Fibroblast of lung (primary cell): ENCODE measurements at regions not wholly inside any gene's neighbourhood (a gene's known extent, or its start where the extent isn't known, plus 50 kb on each side); places are given as distances from the start of the nearest gene placed in this dataset.

Source experiments
- EZH2 ChIP-seq: IDR thresholded peaks from 2 replicates; pipeline ENCODE4 v1.5.1; 2012; ENCODE audit warnings: low read length, control low read depth, mild to moderate bottlenecking; ENCODE audit errors: missing control alignments
- TF ChIP-seq, protein P1 (sequence below), 2 donors: IDR thresholded peaks in 1 of 2; conservative IDR thresholded peaks in 1 of 2; 1 replicate in 1 of 2; 2 replicates in 1 of 2; pipeline ENCODE4 v1.5.1; 2011 to 2012; ENCODE audit warnings: low read length in 2 of 2, control low read depth in 1 of 2, inconsistent platforms in 1 of 2, low read depth in 1 of 2, mild to moderate bottlenecking in 1 of 2

DNA sequence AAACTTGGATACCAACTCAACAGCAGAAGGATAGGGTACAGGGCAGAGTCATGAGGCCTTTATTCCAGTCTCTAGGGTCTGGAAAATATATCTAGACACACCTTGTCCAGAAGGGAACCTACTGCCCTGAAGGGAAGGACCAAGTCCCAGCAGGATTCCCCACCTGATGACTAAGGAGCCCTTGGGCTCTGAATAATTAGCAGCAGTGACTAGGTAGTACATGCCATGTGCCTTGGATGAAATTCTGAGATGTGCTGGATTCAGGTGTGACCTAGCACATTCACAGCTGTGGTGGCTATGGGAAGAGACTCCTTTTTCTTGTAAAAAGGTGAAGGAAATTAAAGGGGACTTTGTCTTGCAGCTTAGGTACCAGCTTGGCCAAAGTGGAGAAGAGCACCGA lies 364.3 kb upstream of the PTCHD4 start:
- TF ChIP-seq, protein P1, sequence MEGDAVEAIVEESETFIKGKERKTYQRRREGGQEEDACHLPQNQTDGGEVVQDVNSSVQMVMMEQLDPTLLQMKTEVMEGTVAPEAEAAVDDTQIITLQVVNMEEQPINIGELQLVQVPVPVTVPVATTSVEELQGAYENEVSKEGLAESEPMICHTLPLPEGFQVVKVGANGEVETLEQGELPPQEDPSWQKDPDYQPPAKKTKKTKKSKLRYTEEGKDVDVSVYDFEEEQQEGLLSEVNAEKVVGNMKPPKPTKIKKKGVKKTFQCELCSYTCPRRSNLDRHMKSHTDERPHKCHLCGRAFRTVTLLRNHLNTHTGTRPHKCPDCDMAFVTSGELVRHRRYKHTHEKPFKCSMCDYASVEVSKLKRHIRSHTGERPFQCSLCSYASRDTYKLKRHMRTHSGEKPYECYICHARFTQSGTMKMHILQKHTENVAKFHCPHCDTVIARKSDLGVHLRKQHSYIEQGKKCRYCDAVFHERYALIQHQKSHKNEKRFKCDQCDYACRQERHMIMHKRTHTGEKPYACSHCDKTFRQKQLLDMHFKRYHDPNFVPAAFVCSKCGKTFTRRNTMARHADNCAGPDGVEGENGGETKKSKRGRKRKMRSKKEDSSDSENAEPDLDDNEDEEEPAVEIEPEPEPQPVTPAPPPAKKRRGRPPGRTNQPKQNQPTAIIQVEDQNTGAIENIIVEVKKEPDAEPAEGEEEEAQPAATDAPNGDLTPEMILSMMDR (conservative IDR thresholded peaks at IDR 0.05 in 1 of 2, IDR thresholded peaks at IDR 0.05 in 1 of 2; ENCODE audit: low read depth in 1 of 2, low read length in 2 of 2) = no peak
- TF ChIP-seq EZH2 = no peak
